Hepatocyte (in vitro differentiated cells): ENCODE measurements at regions not wholly inside any gene's neighbourhood (a gene's known extent, or its start where the extent isn't known, plus 50 kb on each side); places are given as distances from the start of the nearest gene placed in this dataset.

ENCODE experiments used
- DNase-seq: peaks from one replicate; pipeline ENCODE4 v3.0.0-alpha.2; 2016; ENCODE audit warnings: low spot score
- H2AFZ ChIP-seq: fragments of 200-600 bp; sonication (generic); 2 replicates; pipeline ENCODE4 v1.6.0; 2016; ENCODE audit warnings: antibody characterized with exemption, mild to moderate bottlenecking
- H3K27ac ChIP-seq: fragments of 200-600 bp; sonication (generic); 2 replicates; pipeline ENCODE4 v1.5.1; 2016; ENCODE audit warnings: mild to moderate bottlenecking
- H3K27me3 ChIP-seq: fragments of 200-600 bp; sonication (generic); 2 replicates; pipeline ENCODE4 v1.6.1; 2016
- H3K36me3 ChIP-seq: fragments of 200-600 bp; sonication (generic); replicated peaks from 2 replicates; pipeline ENCODE4 v1.5.1; 2016; ENCODE audit warnings: low read depth; ENCODE audit not compliant: insufficient read depth
- H3K4me1 ChIP-seq: fragments of 200-600 bp; sonication (generic); 2 replicates; pipeline ENCODE4 v1.5.1; 2016; ENCODE audit warnings: mild to moderate bottlenecking, moderate library complexity; ENCODE audit not compliant: insufficient read depth
- H3K4me2 ChIP-seq: fragments of 200-600 bp; sonication (generic); 2 replicates; pipeline ENCODE4 v1.6.0; 2016
- H3K4me3 ChIP-seq: fragments of 200-600 bp; sonication (generic); 2 replicates; pipeline ENCODE4 v1.5.1; 2016; ENCODE audit warnings: mild to moderate bottlenecking
- H3K79me2 ChIP-seq: fragments of 200-600 bp; sonication (generic); 2 replicates; pipeline ENCODE4 v1.6.0; 2017; ENCODE audit warnings: mild to moderate bottlenecking
- H3K9me2 ChIP-seq: fragments of 200-600 bp; sonication (generic); replicated peaks from 2 replicates; pipeline ENCODE4 v1.6.0; 2017; ENCODE audit warnings: mild to moderate bottlenecking; ENCODE audit not compliant: insufficient read depth
- H3K9me3 ChIP-seq: fragments of 200-600 bp; sonication (generic); 2 replicates; pipeline ENCODE4 v1.5.1; 2016; ENCODE audit warnings: low read depth, mild to moderate bottlenecking
- H4K20me1 ChIP-seq: fragments of 200-600 bp; sonication (generic); 2 replicates; pipeline ENCODE4 v1.6.0; 2016; ENCODE audit warnings: mild to moderate bottlenecking; ENCODE audit not compliant: insufficient read depth, poor library complexity, severe bottlenecking
- EZH2 ChIP-seq: fragments of 200-600 bp; sonication (generic); IDR thresholded peaks from 2 replicates; pipeline ENCODE4 v1.6.1; 2016; ENCODE audit warnings: antibody characterized with exemption, mild to moderate bottlenecking, borderline replicate concordance
- EZH2phosphoT487 ChIP-seq: fragments of 200-600 bp; sonication (generic); IDR thresholded peaks from one replicate; pipeline ENCODE4 v1.6.1; 2018; ENCODE audit warnings: antibody characterized with exemption, mild to moderate bottlenecking, low read depth, moderate library complexity; ENCODE audit not compliant: unreplicated experiment, severe bottlenecking
- WGBS: methylation state at CpG from one replicate; pipeline ENCODE4 v1.1.6; 2016; ENCODE audit warnings: low lambda C conversion rate; ENCODE audit errors: missing lambda C conversion rate; 5-methylcytosine and 5-hydroxymethylcytosine counted together
- TF ChIP-seq, protein P1 (sequence below): fragments of 200-600 bp; sonication (generic); IDR thresholded peaks from 2 replicates; pipeline ENCODE4 v1.5.1; 2016; ENCODE audit warnings: antibody characterized with exemption, mild to moderate bottlenecking; ENCODE audit not compliant: poor library complexity

DNA sequence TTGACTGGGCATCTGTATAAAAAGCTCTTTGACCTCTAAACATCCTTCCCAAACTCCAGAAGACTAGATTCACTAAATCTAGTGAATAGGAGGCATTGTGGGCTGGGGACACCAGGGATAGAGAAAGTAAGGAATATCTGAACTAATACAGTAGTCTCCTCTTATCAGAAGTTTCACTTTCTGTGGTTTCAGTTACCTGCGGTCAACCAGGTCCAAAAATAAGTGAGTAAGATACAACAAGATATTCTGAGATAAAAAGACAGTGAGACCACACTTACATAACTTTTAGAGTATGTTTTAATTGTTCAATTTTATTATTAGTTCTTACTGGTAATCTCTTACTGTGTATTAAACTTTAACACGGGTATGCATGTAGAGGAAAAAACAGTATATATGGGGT is 376.5 kb downstream of the HNRNPD start:
- Histone ChIP-seq H3K9me2 (no peaks in the 10 kb centered on the region), H3K36me3 (no peaks in the 10 kb centered on the region), H3K27ac (no peak overlapping the region), H3K27me3 (no peaks in the 10 kb centered on the region), H3K4me3 (no peak overlapping the region), H2AFZ (no peak overlapping the region), H3K4me1 (no peaks in the 10 kb centered on the region), H3K9me3 (no peaks in the 10 kb centered on the region), H3K79me2 (no peaks in the 10 kb centered on the region), H3K4me2 (no peak overlapping the region), H4K20me1 (no peaks in the 10 kb centered on the region)
- no peak for DNase-seq
- WGBS, result 92% methylated on average over 2 of the region's 2 CpGs
- no peak for TF ChIP-seq EZH2phosphoT487
- TF ChIP-seq EZH2, result no peak
- TF ChIP-seq, protein P1, sequence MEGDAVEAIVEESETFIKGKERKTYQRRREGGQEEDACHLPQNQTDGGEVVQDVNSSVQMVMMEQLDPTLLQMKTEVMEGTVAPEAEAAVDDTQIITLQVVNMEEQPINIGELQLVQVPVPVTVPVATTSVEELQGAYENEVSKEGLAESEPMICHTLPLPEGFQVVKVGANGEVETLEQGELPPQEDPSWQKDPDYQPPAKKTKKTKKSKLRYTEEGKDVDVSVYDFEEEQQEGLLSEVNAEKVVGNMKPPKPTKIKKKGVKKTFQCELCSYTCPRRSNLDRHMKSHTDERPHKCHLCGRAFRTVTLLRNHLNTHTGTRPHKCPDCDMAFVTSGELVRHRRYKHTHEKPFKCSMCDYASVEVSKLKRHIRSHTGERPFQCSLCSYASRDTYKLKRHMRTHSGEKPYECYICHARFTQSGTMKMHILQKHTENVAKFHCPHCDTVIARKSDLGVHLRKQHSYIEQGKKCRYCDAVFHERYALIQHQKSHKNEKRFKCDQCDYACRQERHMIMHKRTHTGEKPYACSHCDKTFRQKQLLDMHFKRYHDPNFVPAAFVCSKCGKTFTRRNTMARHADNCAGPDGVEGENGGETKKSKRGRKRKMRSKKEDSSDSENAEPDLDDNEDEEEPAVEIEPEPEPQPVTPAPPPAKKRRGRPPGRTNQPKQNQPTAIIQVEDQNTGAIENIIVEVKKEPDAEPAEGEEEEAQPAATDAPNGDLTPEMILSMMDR, result no peak

DNA sequence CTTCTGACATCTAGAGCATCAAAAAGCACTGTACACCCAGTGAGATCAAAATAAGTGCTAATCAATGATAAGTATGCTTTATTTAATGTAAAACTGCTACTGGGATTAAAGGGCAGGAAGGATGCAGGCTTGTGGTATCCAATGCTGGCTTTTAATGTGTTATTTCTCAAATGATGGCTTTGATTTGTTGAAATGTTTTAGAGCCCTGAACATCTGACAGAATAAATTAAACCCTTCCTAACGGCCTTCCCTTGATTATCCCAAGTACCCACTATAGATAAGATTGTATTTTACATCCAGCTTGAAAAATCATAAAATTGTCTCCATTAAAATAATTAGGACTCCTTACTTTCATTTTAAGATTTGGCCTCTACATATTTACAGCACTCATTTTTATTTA is 382.9 kb downstream of the HNRNPD start:
- H3K9me3 ChIP-seq, result no peaks in the 10 kb centered on the region
- TF ChIP-seq, protein P1, result no peak
- TF ChIP-seq EZH2phosphoT487 (no peak), EZH2 (no peak)
- no peak for DNase-seq
- no peaks in the 10 kb centered on the region for H3K36me3 ChIP-seq
- 35% methylated on average over 1 of the region's 1 CpG for WGBS
- H2AFZ ChIP-seq, result no peak overlapping the region
- no peaks in the 10 kb centered on the region for H3K27me3 ChIP-seq
- H3K4me2 ChIP-seq, result no peak overlapping the region
- H3K27ac ChIP-seq, result no peak overlapping the region
- no peaks in the 10 kb centered on the region for H3K9me2 ChIP-seq
- no peaks in the 10 kb centered on the region for H4K20me1 ChIP-seq
- H3K4me3 ChIP-seq, result no peak overlapping the region
- no peaks in the 10 kb centered on the region for H3K79me2 ChIP-seq
- no peaks in the 10 kb centered on the region for H3K4me1 ChIP-seq

DNA sequence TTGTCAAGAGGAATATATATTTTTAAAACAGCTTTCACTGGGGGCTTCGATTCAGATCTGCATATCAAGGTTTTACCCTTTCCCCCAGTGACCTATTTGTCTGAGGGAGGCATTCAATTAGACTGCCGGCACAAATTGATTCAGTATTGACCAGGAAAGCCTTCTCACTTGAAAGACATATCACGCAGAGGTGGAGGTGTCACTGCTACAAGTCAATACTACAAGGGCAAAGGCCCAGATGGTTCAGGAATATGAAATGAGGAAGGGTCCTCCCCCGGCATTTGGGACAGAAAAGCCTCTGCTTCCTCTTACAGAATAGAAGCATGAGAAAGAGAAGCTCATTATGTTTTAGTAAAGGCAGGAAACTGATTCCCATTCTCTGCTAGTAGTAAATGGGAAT is 383.6 kb downstream of the HNRNPD start:
- no peak for TF ChIP-seq EZH2phosphoT487
- TF ChIP-seq EZH2, result no peak
- TF ChIP-seq, protein P1, result no peak
- Histone ChIP-seq H3K9me3 (no peaks in the 10 kb centered on the region), H3K9me2 (no peaks in the 10 kb centered on the region), H3K27me3 (no peaks in the 10 kb centered on the region), H3K4me1 (no peaks in the 10 kb centered on the region), H2AFZ (no peak overlapping the region), H4K20me1 (no peaks in the 10 kb centered on the region), H3K79me2 (no peaks in the 10 kb centered on the region), H3K4me3 (no peak overlapping the region), H3K36me3 (no peaks in the 10 kb centered on the region), H3K4me2 (no peak overlapping the region), H3K27ac (no peak overlapping the region)
- WGBS, result 67% methylated on average over 4 of the region's 4 CpGs
- no peak for DNase-seq

DNA sequence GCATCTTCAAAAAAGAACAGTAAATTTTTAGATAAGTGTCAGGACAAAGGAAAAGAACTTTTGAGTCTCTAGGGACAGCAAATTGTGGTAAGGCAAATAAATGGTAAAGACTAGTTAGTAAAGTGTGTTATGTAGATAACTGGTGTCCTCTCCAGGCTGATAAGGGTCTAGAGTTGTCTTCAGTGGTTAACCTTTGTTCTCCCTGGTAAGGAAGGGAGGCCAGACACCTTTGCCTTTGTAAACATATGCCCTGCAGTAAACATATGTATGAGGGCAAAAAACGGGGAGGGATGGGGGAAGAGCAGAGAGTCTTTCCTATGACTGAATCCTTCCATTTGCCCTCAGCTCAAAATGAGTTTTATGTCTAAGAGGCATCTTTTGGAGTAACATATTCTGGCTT is 384.6 kb downstream of the HNRNPD start:
- no peaks in the 10 kb centered on the region for H4K20me1 ChIP-seq
- H3K36me3 ChIP-seq, result no peaks in the 10 kb centered on the region
- no peak for DNase-seq
- no peaks in the 10 kb centered on the region for H3K4me1 ChIP-seq
- H3K27me3 ChIP-seq, result no peaks in the 10 kb centered on the region
- H3K9me3 ChIP-seq, result no peaks in the 10 kb centered on the region
- H3K4me2 ChIP-seq, result no peak overlapping the region
- TF ChIP-seq, protein P1, result no peak
- TF ChIP-seq EZH2phosphoT487, result no peak
- no peak for TF ChIP-seq EZH2
- no peaks in the 10 kb centered on the region for H3K79me2 ChIP-seq
- no peaks in the 10 kb centered on the region for H3K9me2 ChIP-seq
- no peak overlapping the region for H3K4me3 ChIP-seq
- no peak overlapping the region for H3K27ac ChIP-seq
- H2AFZ ChIP-seq, result no peak overlapping the region
- WGBS, result 43% methylated on average over 1 of the region's 1 CpG
